ENCODE measurements at regions not wholly inside any gene's neighbourhood (a gene's known extent, or its start where the extent isn't known, plus 50 kb on each side); places are given as distances from the start of the nearest gene placed in this dataset.

- H3K4me1 Mint-ChIP-seq (ENCODE audit: unreplicated experiment): no peaks in the 10 kb centered on the region
- DNase-seq (ENCODE audit: extremely low spot score, unreplicated experiment): no peak
- no peaks in the 10 kb centered on the region for H3K27me3 Mint-ChIP-seq
- H3K9me3 Mint-ChIP-seq: no peaks in the 10 kb centered on the region
- TF ChIP-seq, protein P1, sequence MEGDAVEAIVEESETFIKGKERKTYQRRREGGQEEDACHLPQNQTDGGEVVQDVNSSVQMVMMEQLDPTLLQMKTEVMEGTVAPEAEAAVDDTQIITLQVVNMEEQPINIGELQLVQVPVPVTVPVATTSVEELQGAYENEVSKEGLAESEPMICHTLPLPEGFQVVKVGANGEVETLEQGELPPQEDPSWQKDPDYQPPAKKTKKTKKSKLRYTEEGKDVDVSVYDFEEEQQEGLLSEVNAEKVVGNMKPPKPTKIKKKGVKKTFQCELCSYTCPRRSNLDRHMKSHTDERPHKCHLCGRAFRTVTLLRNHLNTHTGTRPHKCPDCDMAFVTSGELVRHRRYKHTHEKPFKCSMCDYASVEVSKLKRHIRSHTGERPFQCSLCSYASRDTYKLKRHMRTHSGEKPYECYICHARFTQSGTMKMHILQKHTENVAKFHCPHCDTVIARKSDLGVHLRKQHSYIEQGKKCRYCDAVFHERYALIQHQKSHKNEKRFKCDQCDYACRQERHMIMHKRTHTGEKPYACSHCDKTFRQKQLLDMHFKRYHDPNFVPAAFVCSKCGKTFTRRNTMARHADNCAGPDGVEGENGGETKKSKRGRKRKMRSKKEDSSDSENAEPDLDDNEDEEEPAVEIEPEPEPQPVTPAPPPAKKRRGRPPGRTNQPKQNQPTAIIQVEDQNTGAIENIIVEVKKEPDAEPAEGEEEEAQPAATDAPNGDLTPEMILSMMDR (conservative IDR thresholded peaks at IDR 0.05): no peak
- no peak overlapping the region for H3K27ac Mint-ChIP-seq
- H3K36me3 Mint-ChIP-seq: no peaks in the 10 kb centered on the region
- no peak overlapping the region for H3K4me3 Mint-ChIP-seq
These were observed 515.4 kb downstream of the RAB38 start for GRCh38 chr11:87659807-87660206.

GRCh38 chr11:87645626-87646025 lies 529.6 kb downstream of the RAB38 start:
- no peaks in the 10 kb centered on the region for H3K36me3 Mint-ChIP-seq
- H3K4me1 Mint-ChIP-seq (ENCODE audit: unreplicated experiment): no peaks in the 10 kb centered on the region
- H3K27me3 Mint-ChIP-seq: peaks cover 4% of the 10 kb centered on the region
- no peaks in the 10 kb centered on the region for H3K9me3 Mint-ChIP-seq
- no peak overlapping the region for H3K27ac Mint-ChIP-seq
- TF ChIP-seq, protein P1 (conservative IDR thresholded peaks at IDR 0.05): no peak
- DNase-seq (ENCODE audit: extremely low spot score, unreplicated experiment): no peak
- no peak overlapping the region for H3K4me3 Mint-ChIP-seq

- H3K4me3 Mint-ChIP-seq: no peak overlapping the region
- H3K27ac Mint-ChIP-seq: no peak overlapping the region
- no peaks in the 10 kb centered on the region for H3K9me3 Mint-ChIP-seq
- DNase-seq (ENCODE audit: extremely low spot score, unreplicated experiment): no peak
- H3K27me3 Mint-ChIP-seq: peaks cover 12% of the 10 kb centered on the region
- TF ChIP-seq, protein P1 (conservative IDR thresholded peaks at IDR 0.05): no peak
- no peaks in the 10 kb centered on the region for H3K4me1 Mint-ChIP-seq (ENCODE audit: unreplicated experiment)
- no peaks in the 10 kb centered on the region for H3K36me3 Mint-ChIP-seq
These were observed 535.4 kb downstream of the RAB38 start for GRCh38 chr11:87639753-87640364.

DNA sequence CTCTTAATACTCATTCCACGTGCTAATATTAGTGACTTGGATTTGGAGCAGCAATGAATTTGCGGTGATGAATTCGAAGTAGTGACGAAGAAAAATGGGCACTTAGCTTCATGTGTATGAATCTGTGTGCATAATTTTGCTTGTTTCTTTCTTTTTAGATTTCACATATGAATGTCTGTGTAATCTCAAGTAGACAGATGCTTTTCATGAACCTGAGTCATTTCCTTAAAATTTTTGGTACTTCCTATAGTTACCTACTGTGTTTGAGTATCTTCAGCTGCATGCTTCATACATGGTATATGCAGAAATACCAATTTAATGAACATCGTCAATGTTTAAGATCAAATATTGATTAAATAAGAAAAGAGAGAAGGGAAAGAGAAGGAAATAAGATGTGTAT lies 540.2 kb downstream of the RAB38 start:
- Mint-ChIP-seq H3K27me3 (peaks cover 11% of the 10 kb centered on the region), H3K36me3 (no peaks in the 10 kb centered on the region), H3K4me3 (no peak overlapping the region), H3K4me1 (ENCODE audit: unreplicated experiment) (no peaks in the 10 kb centered on the region), H3K27ac (no peak overlapping the region), H3K9me3 (no peaks in the 10 kb centered on the region)
- TF ChIP-seq, protein P1 (conservative IDR thresholded peaks at IDR 0.05): no peak
- no peak for DNase-seq (ENCODE audit: extremely low spot score, unreplicated experiment)

DNA sequence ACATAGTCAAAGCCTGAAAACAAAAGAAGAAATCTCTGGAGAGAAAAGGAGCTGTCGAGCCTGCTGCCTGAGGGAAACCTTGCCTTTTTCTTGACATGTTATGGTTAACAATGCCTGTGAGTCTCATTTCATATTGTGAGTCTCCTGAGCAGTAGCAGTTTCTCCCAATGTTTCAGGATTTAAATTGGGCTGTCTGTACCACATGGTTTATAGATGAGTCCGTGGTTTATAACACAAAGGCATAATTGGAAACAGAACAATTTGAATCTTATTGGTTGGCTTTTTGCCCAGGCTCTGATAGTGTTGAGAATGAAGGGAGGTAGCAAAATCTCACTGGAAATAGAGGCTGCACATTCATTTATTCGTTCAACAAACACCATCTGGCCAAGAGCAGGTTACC lies 540.9 kb downstream of the RAB38 start:
- no peaks in the 10 kb centered on the region for H3K36me3 Mint-ChIP-seq
- H3K27ac Mint-ChIP-seq: no peak overlapping the region
- peaks cover 8% of the 10 kb centered on the region for H3K27me3 Mint-ChIP-seq
- TF ChIP-seq, protein P1 (conservative IDR thresholded peaks at IDR 0.05): no peak
- H3K4me1 Mint-ChIP-seq (ENCODE audit: unreplicated experiment): no peaks in the 10 kb centered on the region
- no peak overlapping the region for H3K4me3 Mint-ChIP-seq
- H3K9me3 Mint-ChIP-seq: no peaks in the 10 kb centered on the region
- no peak for DNase-seq (ENCODE audit: extremely low spot score, unreplicated experiment)

DNA sequence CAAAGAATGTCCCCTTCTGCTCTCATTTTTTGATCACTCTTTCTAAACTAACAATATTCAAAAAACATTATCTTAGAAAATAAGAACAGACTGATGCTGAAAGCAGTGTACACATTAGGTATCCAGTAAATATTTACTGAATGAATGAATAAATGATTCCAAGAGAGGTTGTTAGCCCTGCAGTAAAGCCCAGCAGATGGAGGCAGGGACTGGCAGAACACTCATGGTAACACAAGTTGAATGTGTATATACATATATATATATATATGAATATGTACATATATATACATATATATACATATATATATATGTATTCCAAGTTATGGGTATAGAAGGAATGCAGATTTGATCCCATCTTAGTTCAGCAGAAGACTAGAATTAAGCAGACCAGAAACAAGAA lies 546.3 kb downstream of the RAB38 start:
- Mint-ChIP-seq H3K4me3 (no peak overlapping the region), H3K9me3 (no peaks in the 10 kb centered on the region), H3K27me3 (no peaks in the 10 kb centered on the region), H3K36me3 (no peaks in the 10 kb centered on the region), H3K4me1 (ENCODE audit: unreplicated experiment) (no peaks in the 10 kb centered on the region), H3K27ac (no peak overlapping the region)
- DNase-seq (ENCODE audit: extremely low spot score, unreplicated experiment): no peak
- TF ChIP-seq, protein P1 (conservative IDR thresholded peaks at IDR 0.05): no peak
